ENCODE measurements at regions not wholly inside any gene's neighbourhood (a gene's known extent, or its start where the extent isn't known, plus 50 kb on each side); places are given as distances from the start of the nearest gene placed in this dataset.

DNA sequence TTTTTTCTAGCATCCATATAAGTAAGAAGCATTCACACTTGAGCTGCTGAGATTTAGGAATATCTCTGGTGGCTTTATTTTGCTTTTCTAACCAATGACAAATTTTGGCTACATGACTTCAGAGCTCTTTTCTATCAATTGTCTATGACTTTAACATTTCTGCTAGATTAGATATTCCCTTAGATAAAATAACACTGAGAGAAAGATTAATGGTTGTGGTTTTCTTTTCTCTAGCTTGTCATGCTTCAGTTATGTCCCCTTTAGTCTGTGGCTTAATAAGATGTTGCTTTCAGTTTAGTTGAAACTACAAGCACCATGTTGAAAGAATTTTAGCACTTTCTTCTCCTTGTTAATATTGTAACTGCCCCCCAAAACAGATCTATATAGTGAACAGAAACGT, 665.6 kb upstream of the CCDC54 start:
- H3K4me3 ChIP-seq (ENCODE audit: low read depth, low read length) = no peak overlapping the region
- TF ChIP-seq, protein P1, sequence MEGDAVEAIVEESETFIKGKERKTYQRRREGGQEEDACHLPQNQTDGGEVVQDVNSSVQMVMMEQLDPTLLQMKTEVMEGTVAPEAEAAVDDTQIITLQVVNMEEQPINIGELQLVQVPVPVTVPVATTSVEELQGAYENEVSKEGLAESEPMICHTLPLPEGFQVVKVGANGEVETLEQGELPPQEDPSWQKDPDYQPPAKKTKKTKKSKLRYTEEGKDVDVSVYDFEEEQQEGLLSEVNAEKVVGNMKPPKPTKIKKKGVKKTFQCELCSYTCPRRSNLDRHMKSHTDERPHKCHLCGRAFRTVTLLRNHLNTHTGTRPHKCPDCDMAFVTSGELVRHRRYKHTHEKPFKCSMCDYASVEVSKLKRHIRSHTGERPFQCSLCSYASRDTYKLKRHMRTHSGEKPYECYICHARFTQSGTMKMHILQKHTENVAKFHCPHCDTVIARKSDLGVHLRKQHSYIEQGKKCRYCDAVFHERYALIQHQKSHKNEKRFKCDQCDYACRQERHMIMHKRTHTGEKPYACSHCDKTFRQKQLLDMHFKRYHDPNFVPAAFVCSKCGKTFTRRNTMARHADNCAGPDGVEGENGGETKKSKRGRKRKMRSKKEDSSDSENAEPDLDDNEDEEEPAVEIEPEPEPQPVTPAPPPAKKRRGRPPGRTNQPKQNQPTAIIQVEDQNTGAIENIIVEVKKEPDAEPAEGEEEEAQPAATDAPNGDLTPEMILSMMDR (IDR thresholded peaks at IDR 0.05; ENCODE audit: low read depth, low read length) = no peak

DNA sequence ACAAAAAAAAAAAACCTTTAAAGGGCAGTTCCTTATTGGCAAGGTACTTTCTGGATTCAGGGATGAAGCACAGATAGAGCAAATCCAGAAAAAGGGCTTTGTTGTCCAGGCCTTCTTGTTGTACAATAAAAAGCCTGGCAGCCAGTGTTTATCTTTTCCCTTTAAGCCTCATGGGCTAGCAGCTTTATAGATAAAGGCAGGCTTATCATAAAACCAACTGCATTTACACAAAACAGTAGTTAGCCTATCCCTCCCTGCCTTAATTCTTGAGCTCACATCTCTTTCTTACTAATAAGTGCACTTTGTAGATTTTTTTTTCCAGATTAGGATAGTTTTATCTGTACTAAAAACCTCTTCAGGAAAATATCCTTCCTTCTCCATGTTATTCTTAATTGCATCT, 662.8 kb upstream of the CCDC54 start:
- no peak overlapping the region for H3K4me3 ChIP-seq (ENCODE audit: low read depth, low read length)
- TF ChIP-seq, protein P1 (IDR thresholded peaks at IDR 0.05; ENCODE audit: low read depth, low read length) = no peak

DNA sequence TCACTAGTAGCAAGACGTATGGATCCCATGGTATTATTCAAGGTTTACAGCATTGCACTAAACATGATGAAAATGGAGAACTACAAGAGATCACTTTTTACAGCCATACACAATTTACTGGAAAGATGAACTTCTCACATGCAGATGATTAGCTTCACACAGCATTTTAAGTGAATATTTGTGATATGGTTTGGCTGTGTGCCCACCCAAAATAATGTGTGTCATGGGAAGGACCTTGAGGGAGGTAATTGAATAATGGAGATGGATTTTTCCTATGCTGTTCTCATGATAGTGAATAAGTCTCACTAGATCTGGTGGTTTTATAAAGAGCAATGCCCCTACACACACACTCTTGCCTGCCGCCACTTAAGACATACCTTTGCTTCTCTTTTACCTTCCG, 662.0 kb upstream of the CCDC54 start:
- TF ChIP-seq, protein P1 (IDR thresholded peaks at IDR 0.05; ENCODE audit: low read depth, low read length) = no peak
- no peak overlapping the region for H3K4me3 ChIP-seq (ENCODE audit: low read depth, low read length)

DNA sequence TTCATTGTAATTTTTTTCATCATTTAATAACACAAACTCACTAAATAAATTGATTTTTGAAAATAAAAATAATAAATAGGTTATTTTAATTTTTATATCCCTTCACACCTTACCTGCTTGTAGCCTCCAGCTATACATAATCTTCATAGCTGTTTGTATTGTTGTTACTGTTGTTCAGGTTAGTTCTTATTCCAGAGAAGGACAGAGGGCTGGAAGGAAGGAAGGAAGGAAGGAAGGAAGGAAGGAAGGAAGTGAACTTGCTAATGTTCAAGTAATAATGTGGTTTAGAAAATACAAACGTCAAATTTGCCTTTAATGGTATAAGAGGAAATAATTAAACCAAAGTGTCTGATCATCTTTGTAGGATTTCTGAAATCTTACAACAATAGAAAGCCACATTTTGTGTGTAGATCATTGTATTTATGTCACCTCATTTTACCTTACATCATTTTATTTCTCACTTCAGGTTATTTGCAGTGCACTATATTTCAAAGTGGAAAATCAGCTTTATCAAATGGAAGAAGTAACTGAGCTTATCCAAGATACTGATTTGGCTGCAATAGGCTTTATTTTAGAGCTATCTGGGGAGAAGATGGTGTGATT, 660.0 kb upstream of the CCDC54 start:
- TF ChIP-seq, protein P1 (IDR thresholded peaks at IDR 0.05; ENCODE audit: low read depth, low read length) = no peak
- H3K4me3 ChIP-seq (ENCODE audit: low read depth, low read length) = no peak overlapping the region

DNA sequence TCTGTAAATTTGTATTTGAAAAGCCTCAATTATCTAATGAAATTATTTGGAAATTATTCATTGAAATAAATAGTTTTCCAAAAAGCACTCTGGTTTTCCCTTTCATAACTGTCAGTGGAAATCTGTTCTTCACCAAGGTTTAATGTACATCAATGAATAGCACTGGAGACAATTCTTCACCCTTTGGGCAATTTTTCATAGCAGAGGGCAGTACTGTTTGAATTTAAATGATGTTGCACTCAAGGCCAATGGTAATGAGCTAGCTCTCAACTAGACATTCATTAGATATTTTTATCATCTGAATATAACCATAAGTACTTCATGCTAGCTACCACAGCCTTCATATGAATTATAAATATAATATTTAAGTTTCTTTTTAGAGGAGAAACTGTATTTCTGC, 658.2 kb upstream of the CCDC54 start:
- TF ChIP-seq, protein P1 (IDR thresholded peaks at IDR 0.05; ENCODE audit: low read depth, low read length) = no peak
- H3K4me3 ChIP-seq (ENCODE audit: low read depth, low read length) = no peak overlapping the region

DNA sequence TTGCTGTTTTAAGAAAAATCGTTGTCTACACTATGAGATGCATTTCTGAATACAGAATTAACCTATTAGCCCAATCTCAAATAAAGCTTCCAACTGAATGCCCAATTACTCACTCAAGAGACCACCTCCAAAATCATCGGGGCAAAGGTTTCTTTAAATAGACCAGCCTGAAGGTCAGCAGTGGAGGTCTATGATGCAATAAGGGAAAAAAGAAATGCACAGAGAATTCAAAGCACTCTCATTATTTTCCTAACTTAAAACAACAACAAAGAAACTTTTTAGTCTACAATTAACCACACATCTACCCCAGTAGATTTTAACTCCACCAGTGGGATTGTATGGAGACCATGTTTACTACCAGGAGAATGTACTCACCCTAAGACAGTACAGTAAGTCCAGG, 657.7 kb upstream of the CCDC54 start:
- H3K4me3 ChIP-seq (ENCODE audit: low read depth, low read length) = no peak overlapping the region
- TF ChIP-seq, protein P1 (IDR thresholded peaks at IDR 0.05; ENCODE audit: low read depth, low read length) = no peak

DNA sequence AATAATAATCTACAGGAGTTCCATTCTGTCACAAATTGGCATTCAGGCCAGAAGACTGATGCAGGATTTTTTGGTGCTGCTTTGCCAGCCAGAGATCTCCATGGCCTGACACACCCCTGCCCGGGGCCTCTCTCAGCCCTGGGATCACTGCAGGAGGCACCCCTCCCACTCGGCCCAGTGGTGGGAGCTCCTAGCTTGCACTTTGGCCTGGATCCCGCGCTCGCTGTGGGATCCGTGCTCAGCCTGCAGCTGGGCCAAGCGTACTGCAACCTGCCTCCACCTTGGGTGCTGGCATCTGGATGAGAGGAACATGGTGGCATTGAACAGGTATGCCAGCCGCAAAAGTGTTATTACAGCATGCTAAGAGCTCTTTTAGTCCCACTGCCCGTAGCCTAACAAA, 656.7 kb upstream of the CCDC54 start:
- TF ChIP-seq, protein P1 (IDR thresholded peaks at IDR 0.05; ENCODE audit: low read depth, low read length) = no peak
- H3K4me3 ChIP-seq (ENCODE audit: low read depth, low read length) = no peak overlapping the region

Data from WI38 (cell line).